ENCODE measurements at regions not wholly inside any gene's neighbourhood (a gene's known extent, or its start where the extent isn't known, plus 50 kb on each side); places are given as distances from the start of the nearest gene placed in this dataset.

DNA sequence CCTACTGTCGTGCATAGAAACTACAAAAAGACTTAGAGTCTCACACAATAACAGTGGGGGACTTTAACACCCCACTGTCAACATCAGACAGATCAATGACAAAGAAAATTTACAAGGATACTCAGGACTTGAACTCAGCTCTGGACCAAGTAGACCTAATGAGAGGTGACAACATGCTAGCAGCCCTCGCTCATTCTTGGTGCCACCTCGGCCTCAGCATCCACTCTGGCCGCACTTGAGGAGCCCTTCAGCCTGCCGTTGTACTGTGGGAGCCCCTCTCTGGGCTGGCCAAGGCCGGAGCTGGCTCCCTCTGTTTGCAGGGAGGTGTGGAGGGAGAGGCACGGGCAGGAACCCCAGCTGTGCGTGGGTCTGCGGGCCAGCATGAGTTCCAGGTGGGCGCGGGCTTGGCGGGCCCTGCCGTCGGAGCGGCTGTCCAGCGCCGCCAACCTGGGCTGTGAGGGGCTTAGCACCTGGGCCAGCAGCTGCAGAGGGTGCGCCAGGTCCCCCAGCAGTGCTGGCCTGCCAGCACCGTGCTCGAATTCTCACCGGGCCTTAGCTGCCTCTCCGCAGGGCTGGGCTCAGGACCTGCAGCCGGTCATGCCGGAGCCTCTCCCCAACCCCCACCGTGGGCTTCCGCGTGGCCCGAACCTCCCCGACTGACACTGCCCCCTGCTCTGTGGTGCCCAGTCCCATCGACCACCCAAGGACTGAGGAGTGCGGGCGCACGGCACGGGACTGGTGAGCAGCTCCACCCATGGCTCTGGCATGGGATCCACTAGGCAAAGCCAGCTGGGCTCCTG is 205.6 kb downstream of the FRK start (continued):
- TF ChIP-seq, protein P1, sequence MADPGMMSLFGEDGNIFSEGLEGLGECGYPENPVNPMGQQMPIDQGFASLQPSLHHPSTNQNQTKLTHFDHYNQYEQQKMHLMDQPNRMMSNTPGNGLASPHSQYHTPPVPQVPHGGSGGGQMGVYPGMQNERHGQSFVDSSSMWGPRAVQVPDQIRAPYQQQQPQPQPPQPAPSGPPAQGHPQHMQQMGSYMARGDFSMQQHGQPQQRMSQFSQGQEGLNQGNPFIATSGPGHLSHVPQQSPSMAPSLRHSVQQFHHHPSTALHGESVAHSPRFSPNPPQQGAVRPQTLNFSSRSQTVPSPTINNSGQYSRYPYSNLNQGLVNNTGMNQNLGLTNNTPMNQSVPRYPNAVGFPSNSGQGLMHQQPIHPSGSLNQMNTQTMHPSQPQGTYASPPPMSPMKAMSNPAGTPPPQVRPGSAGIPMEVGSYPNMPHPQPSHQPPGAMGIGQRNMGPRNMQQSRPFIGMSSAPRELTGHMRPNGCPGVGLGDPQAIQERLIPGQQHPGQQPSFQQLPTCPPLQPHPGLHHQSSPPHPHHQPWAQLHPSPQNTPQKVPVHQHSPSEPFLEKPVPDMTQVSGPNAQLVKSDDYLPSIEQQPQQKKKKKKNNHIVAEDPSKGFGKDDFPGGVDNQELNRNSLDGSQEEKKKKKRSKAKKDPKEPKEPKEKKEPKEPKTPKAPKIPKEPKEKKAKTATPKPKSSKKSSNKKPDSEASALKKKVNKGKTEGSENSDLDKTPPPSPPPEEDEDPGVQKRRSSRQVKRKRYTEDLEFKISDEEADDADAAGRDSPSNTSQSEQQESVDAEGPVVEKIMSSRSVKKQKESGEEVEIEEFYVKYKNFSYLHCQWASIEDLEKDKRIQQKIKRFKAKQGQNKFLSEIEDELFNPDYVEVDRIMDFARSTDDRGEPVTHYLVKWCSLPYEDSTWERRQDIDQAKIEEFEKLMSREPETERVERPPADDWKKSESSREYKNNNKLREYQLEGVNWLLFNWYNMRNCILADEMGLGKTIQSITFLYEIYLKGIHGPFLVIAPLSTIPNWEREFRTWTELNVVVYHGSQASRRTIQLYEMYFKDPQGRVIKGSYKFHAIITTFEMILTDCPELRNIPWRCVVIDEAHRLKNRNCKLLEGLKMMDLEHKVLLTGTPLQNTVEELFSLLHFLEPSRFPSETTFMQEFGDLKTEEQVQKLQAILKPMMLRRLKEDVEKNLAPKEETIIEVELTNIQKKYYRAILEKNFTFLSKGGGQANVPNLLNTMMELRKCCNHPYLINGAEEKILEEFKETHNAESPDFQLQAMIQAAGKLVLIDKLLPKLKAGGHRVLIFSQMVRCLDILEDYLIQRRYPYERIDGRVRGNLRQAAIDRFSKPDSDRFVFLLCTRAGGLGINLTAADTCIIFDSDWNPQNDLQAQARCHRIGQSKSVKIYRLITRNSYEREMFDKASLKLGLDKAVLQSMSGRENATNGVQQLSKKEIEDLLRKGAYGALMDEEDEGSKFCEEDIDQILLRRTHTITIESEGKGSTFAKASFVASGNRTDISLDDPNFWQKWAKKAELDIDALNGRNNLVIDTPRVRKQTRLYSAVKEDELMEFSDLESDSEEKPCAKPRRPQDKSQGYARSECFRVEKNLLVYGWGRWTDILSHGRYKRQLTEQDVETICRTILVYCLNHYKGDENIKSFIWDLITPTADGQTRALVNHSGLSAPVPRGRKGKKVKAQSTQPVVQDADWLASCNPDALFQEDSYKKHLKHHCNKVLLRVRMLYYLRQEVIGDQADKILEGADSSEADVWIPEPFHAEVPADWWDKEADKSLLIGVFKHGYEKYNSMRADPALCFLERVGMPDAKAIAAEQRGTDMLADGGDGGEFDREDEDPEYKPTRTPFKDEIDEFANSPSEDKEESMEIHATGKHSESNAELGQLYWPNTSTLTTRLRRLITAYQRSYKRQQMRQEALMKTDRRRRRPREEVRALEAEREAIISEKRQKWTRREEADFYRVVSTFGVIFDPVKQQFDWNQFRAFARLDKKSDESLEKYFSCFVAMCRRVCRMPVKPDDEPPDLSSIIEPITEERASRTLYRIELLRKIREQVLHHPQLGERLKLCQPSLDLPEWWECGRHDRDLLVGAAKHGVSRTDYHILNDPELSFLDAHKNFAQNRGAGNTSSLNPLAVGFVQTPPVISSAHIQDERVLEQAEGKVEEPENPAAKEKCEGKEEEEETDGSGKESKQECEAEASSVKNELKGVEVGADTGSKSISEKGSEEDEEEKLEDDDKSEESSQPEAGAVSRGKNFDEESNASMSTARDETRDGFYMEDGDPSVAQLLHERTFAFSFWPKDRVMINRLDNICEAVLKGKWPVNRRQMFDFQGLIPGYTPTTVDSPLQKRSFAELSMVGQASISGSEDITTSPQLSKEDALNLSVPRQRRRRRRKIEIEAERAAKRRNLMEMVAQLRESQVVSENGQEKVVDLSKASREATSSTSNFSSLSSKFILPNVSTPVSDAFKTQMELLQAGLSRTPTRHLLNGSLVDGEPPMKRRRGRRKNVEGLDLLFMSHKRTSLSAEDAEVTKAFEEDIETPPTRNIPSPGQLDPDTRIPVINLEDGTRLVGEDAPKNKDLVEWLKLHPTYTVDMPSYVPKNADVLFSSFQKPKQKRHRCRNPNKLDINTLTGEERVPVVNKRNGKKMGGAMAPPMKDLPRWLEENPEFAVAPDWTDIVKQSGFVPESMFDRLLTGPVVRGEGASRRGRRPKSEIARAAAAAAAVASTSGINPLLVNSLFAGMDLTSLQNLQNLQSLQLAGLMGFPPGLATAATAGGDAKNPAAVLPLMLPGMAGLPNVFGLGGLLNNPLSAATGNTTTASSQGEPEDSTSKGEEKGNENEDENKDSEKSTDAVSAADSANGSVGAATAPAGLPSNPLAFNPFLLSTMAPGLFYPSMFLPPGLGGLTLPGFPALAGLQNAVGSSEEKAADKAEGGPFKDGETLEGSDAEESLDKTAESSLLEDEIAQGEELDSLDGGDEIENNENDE (IDR thresholded peaks at IDR 0.05; ENCODE audit: insufficient replicate concordance, low read length) = no peak
- TF ChIP-seq TBP (IDR thresholded peaks at IDR 0.05; ENCODE audit: low read depth, low read length) = no peak
- TF ChIP-seq EP300 (IDR thresholded peaks at IDR 0.05; ENCODE audit: borderline replicate concordance in 1 of 2, low read depth in 2 of 2, low read length in 2 of 2) = no peak
- TF ChIP-seq BCL11A (IDR thresholded peaks at IDR 0.05; ENCODE audit: low read depth in 2 of 2, low read length in 2 of 2) = no peak
- TF ChIP-seq SP1 (IDR thresholded peaks at IDR 0.05; ENCODE audit: low read depth, low read length) = no peak
- TF ChIP-seq RAD21 (IDR thresholded peaks at IDR 0.05 in 1 of 2, conservative IDR thresholded peaks at IDR 0.05 in 1 of 2; ENCODE audit: low read depth in 2 of 2, low read length in 2 of 2) = no peak
- no peak for TF ChIP-seq SRF (IDR thresholded peaks at IDR 0.05; ENCODE audit: low read depth, low read length)
- TF ChIP-seq CBX5 (IDR thresholded peaks at IDR 0.05; ENCODE audit: low read depth, low read length) = no peak
